ENCODE measurements at regions not wholly inside any gene's neighbourhood (a gene's known extent, or its start where the extent isn't known, plus 50 kb on each side); places are given as distances from the start of the nearest gene placed in this dataset.

GRCh38 chr4:104630272-104630671, 135.6 kb upstream of the CXXC4 start:
- Histone ChIP-seq H3K9me3 (ENCODE audit: insufficient read depth in 2 of 2, low read depth in 1 of 2, low read length in 1 of 2) (0 out of 4 replicates have a peak, but pooled peaks cover 0 to 3% of the 10 kb centered on the region in 2 experiments), H3K14ac (ENCODE audit: insufficient read length) (no peak overlapping the region), H3K79me1 (ENCODE audit: low read depth, low read length) (no peaks in the 10 kb centered on the region), H2BK20ac (ENCODE audit: low read length) (no peak overlapping the region), H3K36me3 (ENCODE audit: control insufficient read depth in 2 of 4, insufficient read depth in 4 of 4, low read length in 3 of 4) (no peaks in the 10 kb centered on the region), H3K56ac (replicated peaks; ENCODE audit: insufficient read length, low read depth, low read length) (no peak overlapping the region), H3K27ac (ENCODE audit: low read depth, low read length) (no peak overlapping the region), H3K4me2 (ENCODE audit: insufficient read depth in 1 of 2, low read depth in 2 of 2, low read length in 2 of 2) (no peak overlapping the region), H4K20me1 (replicated peaks in 1 of 2; ENCODE audit: control insufficient read depth in 1 of 2, insufficient read depth in 2 of 2, low read length in 2 of 2) (no peaks in the 10 kb centered on the region), H3K27me3 (replicated peaks in 1 of 4; ENCODE audit: control insufficient read depth in 3 of 4, extremely low read depth in 1 of 4, insufficient read depth in 3 of 4, low read length in 3 of 4) (no peaks in the 10 kb centered on the region), H3K4me1 (replicated peaks in 1 of 4; ENCODE audit: control insufficient read depth in 3 of 4, insufficient read depth in 4 of 4, low read length in 3 of 4) (no peaks in the 10 kb centered on the region), H2BK120ac (replicated peaks; ENCODE audit: low read depth, low read length) (no peak overlapping the region), H2BK12ac (ENCODE audit: low read depth, low read length) (no peak overlapping the region), H3K23ac (ENCODE audit: insufficient read length) (no peak overlapping the region), H3K18ac (ENCODE audit: extremely low read depth, low read length) (no peak overlapping the region), H4K8ac (ENCODE audit: extremely low read depth, insufficient read depth, low read length) (no peak overlapping the region), H4K91ac (replicated peaks; ENCODE audit: insufficient read length, low read length) (no peak overlapping the region), H2AK5ac (ENCODE audit: low read depth, low read length) (no peak overlapping the region), H3K23me2 (ENCODE audit: low read depth, low read length) (no peaks in the 10 kb centered on the region), H2BK15ac (ENCODE audit: low read length) (no peak overlapping the region), H3K4me3 (ENCODE audit: extremely low read depth in 1 of 4, insufficient read depth in 2 of 4, low read depth in 3 of 4, low read length in 4 of 4) (no peak overlapping the region), H2AFZ (ENCODE audit: low read length) (no peak overlapping the region), H3K79me2 (ENCODE audit: control insufficient read depth in 1 of 2, insufficient read depth in 2 of 2, low read length in 2 of 2) (no peaks in the 10 kb centered on the region), H3K9ac (replicated peaks in 1 of 4; ENCODE audit: extremely low read depth in 1 of 4, low read depth in 3 of 4, low read length in 3 of 4) (no peak overlapping the region), H4K5ac (ENCODE audit: insufficient read length, low read depth, low read length) (no peak overlapping the region), H3K4ac (replicated peaks; ENCODE audit: insufficient read length, low read depth, low read length) (no peak overlapping the region), H2BK5ac (ENCODE audit: low read depth, low read length) (no peak overlapping the region)
- POLR2A ChIA-PET (ENCODE audit: partially characterized antibody) = no interaction called here
- FAIRE-seq (no peak), DNase-seq (ENCODE audit: low read depth in 1 of 2, low spot score in 2 of 2) (no peak)
- CTCF ChIA-PET (ENCODE audit: partially characterized antibody) = no interaction called here
- no peak for TF ChIP-seq BCL11A (IDR thresholded peaks at IDR 0.05; ENCODE audit: low read depth in 2 of 2, low read length in 2 of 2)
- TF ChIP-seq CTBP2 (IDR thresholded peaks at IDR 0.05; ENCODE audit: borderline replicate concordance, insufficient read depth, insufficient read length, low read length) = no peak
- no peak for TF ChIP-seq CBX5 (IDR thresholded peaks at IDR 0.05; ENCODE audit: low read depth, low read length)
- WGBS, 2 experiments (ENCODE audit: extremely low coverage in 1 of 2, insufficient coverage in 1 of 2, insufficient read length in 1 of 2, insufficient replicate concordance in 2 of 2, low coverage in 1 of 2, low lambda C conversion rate in 2 of 2, missing lambda C conversion rate in 1 of 2) = 100% methylated on average over 1 of the region's 1 CpG; no CpG with 5 or more reads in 1 of the 2 experiments

All from H1 (cell line).